Stimulated activated CD4-positive, alpha-beta T cell treated with anti-CD3 and anti-CD28 coated beads, Interleukin-1b, Interleukin-23, amount 100 ng/mL, for 4 hours (primary cell): ENCODE measurements at regions not wholly inside any gene's neighbourhood (a gene's known extent, or its start where the extent isn't known, plus 50 kb on each side); places are given as distances from the start of the nearest gene placed in this dataset.

Experiments used
- DNase-seq, 2 donors: peaks; one replicate each; pipeline ENCODE4 v3.0.0-alpha.2; 2020; ENCODE audit warnings: low read depth in 2 of 2

DNA sequence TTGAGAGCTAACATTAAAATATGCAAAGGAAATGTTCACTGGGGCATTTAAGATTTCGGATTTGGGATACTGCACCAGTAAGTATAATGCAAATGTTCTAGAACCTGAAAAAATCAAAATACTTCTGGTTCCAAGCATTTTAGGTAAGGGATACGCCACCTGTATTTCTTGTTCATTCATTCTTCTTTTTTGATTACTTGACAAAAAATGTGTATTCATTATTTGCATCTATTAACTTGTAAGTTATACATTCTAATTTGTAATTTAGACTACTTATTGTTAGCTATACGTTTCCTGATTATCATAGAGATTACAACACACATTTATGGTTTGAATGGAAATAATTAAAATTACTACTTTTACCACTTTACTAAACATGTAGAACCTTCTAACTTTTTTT lies 486.9 kb downstream of the SOX5 start:
- DNase-seq, result no peak

DNA sequence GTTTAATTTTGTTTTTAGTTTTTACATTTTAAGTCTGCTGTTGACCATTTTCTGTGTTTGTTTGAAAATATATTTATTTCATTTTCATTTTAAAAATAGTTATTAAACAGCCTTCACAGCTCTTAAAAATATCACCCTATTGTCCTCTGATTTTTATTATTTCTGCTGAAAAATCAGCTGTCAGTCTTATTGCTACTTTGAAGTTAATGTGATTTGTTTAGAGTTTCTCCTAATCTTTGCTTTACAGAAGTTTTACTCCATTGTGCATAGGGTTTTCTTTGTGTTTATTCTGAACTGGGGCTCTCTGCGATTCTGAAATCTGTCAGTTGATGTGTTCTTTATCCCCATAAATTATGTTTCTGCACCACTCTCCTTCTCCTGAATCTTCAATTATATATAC lies 486.3 kb downstream of the SOX5 start:
- no peak for DNase-seq

DNA sequence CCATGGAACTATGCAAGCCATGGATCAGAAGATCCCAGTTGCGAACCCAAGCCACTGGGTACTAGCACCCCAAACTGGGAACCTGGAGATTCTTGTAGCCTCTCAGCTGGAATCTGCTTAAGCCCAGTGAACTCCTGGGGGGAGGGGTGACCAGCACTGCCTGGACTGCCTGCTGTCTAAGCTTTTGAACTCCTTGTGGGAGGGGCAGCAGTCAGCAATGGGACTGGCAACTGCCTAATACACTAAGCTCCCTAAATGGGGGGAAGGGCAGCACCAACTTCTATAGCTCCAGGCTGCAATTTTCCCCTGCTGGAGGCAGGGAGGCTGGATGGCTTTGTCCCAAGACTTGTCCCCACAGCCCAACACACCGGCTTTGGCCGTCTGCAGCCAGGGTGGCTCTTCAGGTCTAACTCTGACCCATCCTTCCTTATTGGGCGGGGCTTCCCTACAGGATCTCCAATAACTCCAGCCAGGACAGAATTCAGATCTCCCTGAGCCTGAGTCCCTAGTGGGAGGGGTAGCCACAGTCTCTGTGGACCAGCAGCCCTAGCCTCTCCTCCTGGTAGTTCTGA lies 485.1 kb downstream of the SOX5 start:
- DNase-seq, result no peak

DNA sequence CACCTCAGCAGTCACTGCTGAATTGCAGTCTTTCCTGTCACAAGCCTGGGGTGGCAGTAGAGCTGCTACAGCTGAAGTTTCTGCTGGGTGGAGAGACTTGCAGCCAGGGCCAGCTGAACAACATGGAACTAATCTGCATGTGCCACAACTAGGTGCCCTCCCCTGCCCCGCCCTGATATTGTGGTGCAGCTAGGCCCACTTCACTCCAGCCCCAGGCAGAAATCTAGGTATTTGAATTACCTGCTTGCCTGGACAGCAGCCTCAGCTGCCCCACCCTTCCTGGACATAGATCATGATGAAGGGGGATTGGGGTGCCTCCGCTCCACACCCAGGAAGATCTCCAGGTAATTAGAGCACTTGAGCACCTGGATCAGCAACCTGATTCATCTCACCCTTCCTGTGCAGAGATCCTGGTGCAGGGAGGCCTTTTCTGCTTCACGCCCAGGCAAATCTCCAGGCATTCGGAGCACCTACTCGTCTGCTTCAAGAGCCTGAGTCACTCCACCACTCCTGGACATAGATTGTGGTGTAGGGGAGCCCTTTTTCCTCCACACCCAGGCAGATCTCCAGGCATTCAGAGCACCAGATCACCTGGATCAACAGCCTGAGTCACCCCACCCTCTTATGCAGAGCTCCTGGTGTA lies 477.0 kb downstream of the SOX5 start:
- no peak for DNase-seq

DNA sequence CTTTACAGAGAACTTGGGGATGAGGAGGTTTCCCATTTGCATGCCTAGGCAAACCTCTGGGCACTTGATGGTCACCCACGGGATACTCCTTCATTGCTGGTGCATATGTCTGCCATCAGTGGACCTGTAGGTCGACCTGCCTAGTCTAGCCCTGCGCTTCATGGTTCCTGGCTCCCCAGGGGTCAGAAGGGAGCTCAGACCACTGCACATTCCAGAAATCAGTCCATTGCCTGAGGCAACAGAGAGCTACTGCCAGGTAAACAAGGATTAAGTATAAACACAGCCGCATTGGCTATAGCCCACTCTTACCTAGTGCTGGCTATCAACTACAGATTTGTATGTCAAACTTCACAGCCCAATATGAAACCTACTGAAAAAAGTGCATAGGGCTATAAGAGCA lies 476.4 kb downstream of the SOX5 start:
- no peak for DNase-seq

DNA sequence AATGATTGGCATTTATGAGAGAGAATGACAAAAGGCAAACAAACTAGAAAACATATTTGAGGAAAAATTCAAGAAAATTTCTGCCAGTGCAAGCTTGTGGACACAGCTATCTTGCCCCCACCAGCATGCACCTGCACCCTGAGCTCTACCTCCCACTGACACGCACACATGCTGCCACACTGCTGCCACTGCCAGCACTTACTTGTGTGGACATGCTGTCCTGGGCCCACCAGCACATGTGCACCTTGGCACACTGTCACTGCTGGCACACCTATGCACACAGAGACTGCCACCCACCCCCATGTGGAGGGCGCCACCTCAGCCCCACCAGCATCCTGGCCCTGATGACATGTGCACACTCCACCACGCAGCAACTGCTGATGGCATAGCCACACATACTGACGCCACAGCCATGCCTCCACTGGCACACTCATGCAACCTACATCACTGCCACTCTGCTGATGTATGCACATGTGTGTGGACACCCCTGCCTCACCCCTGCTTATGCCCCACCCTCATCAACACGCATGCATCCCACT lies 475.0 kb downstream of the SOX5 start:
- no peak for DNase-seq
